Trophoblast cell (in vitro differentiated cells and primary cell): ENCODE measurements at regions not wholly inside any gene's neighbourhood (a gene's known extent, or its start where the extent isn't known, plus 50 kb on each side); places are given as distances from the start of the nearest gene placed in this dataset.

Experiments used
- DNase-seq, 2 donors: peaks; one replicate each; pipeline ENCODE4 v3.0.0-alpha.2; 2016
- H2AFZ ChIP-seq: 2 replicates; pipeline ENCODE4 v1.6.1; 2013; ENCODE audit warnings: low read length, moderate library complexity, mild to moderate bottlenecking; ENCODE audit not compliant: insufficient read depth, poor library complexity
- H2AK5ac ChIP-seq: 2 replicates; pipeline ENCODE4 v1.6.1; 2013; ENCODE audit warnings: mild to moderate bottlenecking, low read length
- H2BK120ac ChIP-seq: 2 replicates; pipeline ENCODE4 v1.6.1; 2013; ENCODE audit warnings: low read length, mild to moderate bottlenecking, moderate library complexity; ENCODE audit not compliant: insufficient read depth, poor library complexity
- H2BK12ac ChIP-seq: 2 replicates; pipeline ENCODE4 v1.6.1; 2013; ENCODE audit warnings: mild to moderate bottlenecking, low read length, moderate library complexity
- H2BK5ac ChIP-seq: 2 replicates; pipeline ENCODE4 v1.6.1; 2013; ENCODE audit warnings: low read length, low read depth, moderate library complexity, mild to moderate bottlenecking; ENCODE audit not compliant: poor library complexity
- H3K14ac ChIP-seq: 2 replicates; pipeline ENCODE4 v1.6.1; 2013; ENCODE audit warnings: mild to moderate bottlenecking, low read length
- H3K18ac ChIP-seq: 2 replicates; pipeline ENCODE4 v1.6.1; 2013; ENCODE audit warnings: mild to moderate bottlenecking, low read length
- H3K23ac ChIP-seq: 2 replicates; pipeline ENCODE4 v1.6.1; 2013; ENCODE audit warnings: low read length
- H3K27ac ChIP-seq: 2 replicates; pipeline ENCODE4 v1.5.1; 2013; ENCODE audit warnings: low read depth, mild to moderate bottlenecking, inconsistent platforms, low read length, moderate library complexity
- H3K27me3 ChIP-seq: 2 replicates; pipeline ENCODE4 v1.6.1; 2013; ENCODE audit warnings: inconsistent platforms, mild to moderate bottlenecking, low read length, moderate library complexity; ENCODE audit not compliant: insufficient read depth
- H3K36me3 ChIP-seq, 2 experiments: 1 replicate in 1 of 2; 2 replicates in 1 of 2; pipeline ENCODE4 v1.6.1; 2013; ENCODE audit warnings: low read length in 2 of 2, mild to moderate bottlenecking in 2 of 2, moderate library complexity in 1 of 2; ENCODE audit not compliant: insufficient read depth in 2 of 2, control insufficient read depth in 1 of 2
- H3K4ac ChIP-seq: 2 replicates; pipeline ENCODE4 v1.6.1; 2013; ENCODE audit warnings: low read depth, mild to moderate bottlenecking, low read length, moderate library complexity
- H3K4me1 ChIP-seq, 2 experiments: 1 replicate in 1 of 2; 2 replicates in 1 of 2; pipeline ENCODE4 v1.6.1; 2013; ENCODE audit warnings: low read length in 2 of 2, mild to moderate bottlenecking in 2 of 2, moderate library complexity in 1 of 2; ENCODE audit not compliant: insufficient read depth in 2 of 2, control insufficient read depth in 1 of 2
- H3K4me2 ChIP-seq: 2 replicates; pipeline ENCODE4 v1.6.1; 2013; ENCODE audit warnings: inconsistent platforms, mild to moderate bottlenecking, low read length, moderate library complexity
- H3K4me3 ChIP-seq: 2 replicates; pipeline ENCODE4 v1.5.1; 2013; ENCODE audit warnings: mild to moderate bottlenecking, low read depth, low read length, inconsistent platforms
- H3K79me1 ChIP-seq: one replicate; pipeline ENCODE4 v1.6.1; 2013; ENCODE audit warnings: low read length
- H3K79me2 ChIP-seq: 2 replicates; pipeline ENCODE4 v1.6.1; 2013; ENCODE audit warnings: low read length, mild to moderate bottlenecking; ENCODE audit not compliant: control insufficient read depth, insufficient read depth, poor library complexity
- H3K9ac ChIP-seq: 2 replicates; pipeline ENCODE4 v1.6.1; 2013; ENCODE audit warnings: mild to moderate bottlenecking, low read length
- H3K9me3 ChIP-seq: 2 replicates; pipeline ENCODE4 v1.6.1; 2013; ENCODE audit warnings: low read depth, mild to moderate bottlenecking, control low read depth, inconsistent platforms, low read length; ENCODE audit not compliant: insufficient read depth
- H4K12ac ChIP-seq: 2 replicates; pipeline ENCODE4 v1.6.1; 2013; ENCODE audit warnings: low read depth, mild to moderate bottlenecking, low read length, moderate library complexity
- H4K8ac ChIP-seq: 2 replicates; pipeline ENCODE4 v1.6.1; 2013; ENCODE audit warnings: low read depth, mild to moderate bottlenecking, low read length, moderate library complexity
- H4K91ac ChIP-seq: one replicate; pipeline ENCODE4 v1.6.1; 2013; ENCODE audit warnings: low read depth, mild to moderate bottlenecking, low read length, moderate library complexity
- WGBS: extraction: QIAGEN DNeasy Blood & Tissue Kit; methylation state at CpG from one replicate; pipeline ENCODE4 v1.1.7; 2013; ENCODE audit warnings: missing lambda C conversion rate; ENCODE audit not compliant: insufficient read length, insufficient coverage; ENCODE audit errors: extremely low coverage; 5-methylcytosine and 5-hydroxymethylcytosine counted together

GRCh38 chr6:54014440-54014839 is 96.8 kb upstream of the MLIP start:
- Histone ChIP-seq H3K23ac (no peak overlapping the region), H3K9me3 (no peaks in the 10 kb centered on the region), H3K14ac (no peak overlapping the region), H2BK12ac (no peak overlapping the region), H3K18ac (no peak overlapping the region), H3K79me2 (no peaks in the 10 kb centered on the region), H2AFZ (no peak overlapping the region), H2BK5ac (no peak overlapping the region), H4K91ac (no peak overlapping the region), H3K4me1 (peaks cover 0 to 9% of the 10 kb centered on the region in 2 experiments), H3K27ac (no peak overlapping the region), H3K4me2 (no peak overlapping the region), H2BK120ac (no peak overlapping the region), H3K36me3 (no peaks in the 10 kb centered on the region), H3K4me3 (no peak overlapping the region), H2AK5ac (no peak overlapping the region), H4K8ac (no peak overlapping the region), H3K4ac (no peak overlapping the region), H4K12ac (no peak overlapping the region), H3K79me1 (no peaks in the 10 kb centered on the region), H3K27me3 (no peaks in the 10 kb centered on the region), H3K9ac (no peak overlapping the region)
- no peak for DNase-seq
- WGBS: no CpG with 5 or more reads among the region's 8 CpGs

- Histone ChIP-seq H4K91ac (no peak overlapping the region), H3K4me1 (no peaks in the 10 kb centered on the region), H3K4me3 (no peak overlapping the region), H3K14ac (no peak overlapping the region), H3K18ac (no peak overlapping the region), H3K79me1 (no peaks in the 10 kb centered on the region), H4K8ac (no peak overlapping the region), H3K23ac (no peak overlapping the region), H3K27me3 (no peaks in the 10 kb centered on the region), H2BK5ac (no peak overlapping the region), H2AK5ac (no peak overlapping the region), H4K12ac (no peak overlapping the region), H3K4ac (no peak overlapping the region), H2AFZ (no peak overlapping the region), H3K36me3 (no peaks in the 10 kb centered on the region), H3K9ac (no peak overlapping the region), H2BK12ac (no peak overlapping the region), H3K4me2 (no peak overlapping the region), H3K27ac (no peak overlapping the region), H3K9me3 (no peaks in the 10 kb centered on the region), H2BK120ac (no peak overlapping the region), H3K79me2 (no peaks in the 10 kb centered on the region)
- WGBS: no CpG with 5 or more reads among the region's 2 CpGs
- DNase-seq: no peak
These were observed 93.4 kb upstream of the MLIP start for GRCh38 chr6:54017877-54018276.

DNA sequence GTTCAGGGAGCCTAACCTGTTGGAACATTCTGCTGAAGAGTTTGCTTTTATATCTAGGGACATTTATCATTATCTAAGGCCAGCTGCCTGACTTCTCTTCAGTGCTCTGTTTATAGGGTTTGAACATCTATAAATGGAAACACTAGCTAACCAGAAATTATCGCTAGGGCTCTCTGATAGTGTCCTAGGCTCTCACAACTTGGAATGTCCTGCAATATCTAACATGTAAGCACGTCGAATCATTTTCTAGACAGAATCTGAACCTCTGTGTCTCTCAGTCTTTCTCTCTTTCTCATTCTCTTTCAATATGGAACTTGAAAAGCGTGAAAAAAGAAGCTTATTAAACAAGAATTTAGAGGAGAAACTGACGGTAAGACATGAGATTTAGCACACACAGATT is 92.5 kb upstream of the MLIP start:
- Histone ChIP-seq H3K79me1 (no peaks in the 10 kb centered on the region), H3K23ac (no peak overlapping the region), H3K4me1 (no peaks in the 10 kb centered on the region), H3K4ac (no peak overlapping the region), H3K79me2 (no peaks in the 10 kb centered on the region), H2BK12ac (no peak overlapping the region), H3K9ac (no peak overlapping the region), H2BK5ac (no peak overlapping the region), H3K4me2 (no peak overlapping the region), H4K8ac (no peak overlapping the region), H3K9me3 (no peaks in the 10 kb centered on the region), H2AFZ (no peak overlapping the region), H4K12ac (no peak overlapping the region), H3K27me3 (no peaks in the 10 kb centered on the region), H3K4me3 (no peak overlapping the region), H3K18ac (no peak overlapping the region), H3K27ac (no peak overlapping the region), H2BK120ac (no peak overlapping the region), H2AK5ac (no peak overlapping the region), H4K91ac (no peak overlapping the region), H3K36me3 (no peaks in the 10 kb centered on the region), H3K14ac (no peak overlapping the region)
- no peak for DNase-seq
- WGBS: no CpG with 5 or more reads among the region's 5 CpGs

DNA sequence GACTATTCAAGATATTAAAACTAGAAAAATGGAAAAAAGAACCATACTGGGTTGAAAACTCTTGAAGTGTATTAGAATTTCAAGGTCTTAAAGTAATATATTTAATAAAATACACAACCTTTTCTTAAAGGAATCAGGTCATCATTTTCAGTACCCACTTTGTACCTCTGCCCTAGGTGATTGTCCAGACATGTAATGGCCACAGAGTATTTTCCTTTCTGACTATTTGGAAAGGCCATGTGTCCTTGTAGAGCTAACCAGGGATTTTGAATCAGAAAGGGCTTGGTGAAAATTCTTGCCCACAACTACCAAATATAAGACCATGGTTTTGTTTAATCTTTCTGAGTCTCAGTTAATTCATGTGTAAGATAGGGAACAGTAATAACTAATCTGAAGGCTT is 91.4 kb upstream of the MLIP start:
- Histone ChIP-seq H3K4me3 (no peak overlapping the region), H4K91ac (no peak overlapping the region), H3K36me3 (no peaks in the 10 kb centered on the region), H3K18ac (no peak overlapping the region), H3K9ac (no peak overlapping the region), H2BK120ac (no peak overlapping the region), H3K14ac (no peak overlapping the region), H3K23ac (no peak overlapping the region), H2BK12ac (no peak overlapping the region), H3K4me1 (no peaks in the 10 kb centered on the region), H2AFZ (no peak overlapping the region), H2BK5ac (no peak overlapping the region), H3K27me3 (no peaks in the 10 kb centered on the region), H2AK5ac (no peak overlapping the region), H3K9me3 (no peaks in the 10 kb centered on the region), H4K8ac (no peak overlapping the region), H3K4me2 (no peak overlapping the region), H3K79me1 (no peaks in the 10 kb centered on the region), H3K27ac (no peak overlapping the region), H4K12ac (no peak overlapping the region), H3K4ac (no peak overlapping the region), H3K79me2 (no peaks in the 10 kb centered on the region)
- DNase-seq: no peak

GRCh38 chr6:54020334-54020733 is 90.9 kb upstream of the MLIP start:
- no peak overlapping the region for H4K12ac ChIP-seq
- no peak for DNase-seq
- no peak overlapping the region for H3K23ac ChIP-seq
- no peak overlapping the region for H3K4me3 ChIP-seq
- H4K8ac ChIP-seq: no peak overlapping the region
- H2BK120ac ChIP-seq: no peak overlapping the region
- H3K9ac ChIP-seq: no peak overlapping the region
- no peaks in the 10 kb centered on the region for H3K4me1 ChIP-seq
- no peak overlapping the region for H2AK5ac ChIP-seq
- no peaks in the 10 kb centered on the region for H3K27me3 ChIP-seq
- no peak overlapping the region for H4K91ac ChIP-seq
- no peak overlapping the region for H2AFZ ChIP-seq
- WGBS: no CpG with 5 or more reads among the region's 3 CpGs
- no peak overlapping the region for H3K18ac ChIP-seq
- no peak overlapping the region for H3K4ac ChIP-seq
- H3K9me3 ChIP-seq: no peaks in the 10 kb centered on the region
- H3K27ac ChIP-seq: no peak overlapping the region
- H3K36me3 ChIP-seq: no peaks in the 10 kb centered on the region
- no peak overlapping the region for H2BK5ac ChIP-seq
- H3K79me1 ChIP-seq: no peaks in the 10 kb centered on the region
- H3K4me2 ChIP-seq: no peak overlapping the region
- no peak overlapping the region for H3K14ac ChIP-seq
- H3K79me2 ChIP-seq: no peaks in the 10 kb centered on the region
- H2BK12ac ChIP-seq: no peak overlapping the region
